H1 (cell line): ENCODE measurements at regions not wholly inside any gene's neighbourhood (a gene's known extent, or its start where the extent isn't known, plus 50 kb on each side); places are given as distances from the start of the nearest gene placed in this dataset.

Experiments
- CHD2 ChIP-seq: IDR thresholded peaks from 2 replicates; pipeline ENCODE4 v1.6.1; 2012; ENCODE audit warnings: low read length, improper control_type of control experiment
- CTCF ChIP-seq, 3 experiments: IDR thresholded peaks; 1 replicate in 2 of 3; 2 replicates in 1 of 3; pipeline versions ENCODE4 v1.5.1 to v1.6.1; 2011; ENCODE audit warnings: low read length in 3 of 3, mild to moderate bottlenecking in 3 of 3, inconsistent platforms in 2 of 3, low read depth in 1 of 3, moderate library complexity in 1 of 3; ENCODE audit not compliant: insufficient read depth in 1 of 3; ENCODE audit errors: control extremely low read depth in 1 of 3
- EZH2 ChIP-seq: fragments of 200-600 bp; sonication (generic); IDR thresholded peaks from 2 replicates; pipeline ENCODE4 v1.7.1; 2012; ENCODE audit warnings: low read depth, mild to moderate bottlenecking, moderate library complexity, low read length, inconsistent platforms; ENCODE audit not compliant: severe bottlenecking
- POLR2A ChIP-seq, 2 experiments: IDR thresholded peaks; 1 replicate in 1 of 2; 2 replicates in 1 of 2; pipeline ENCODE4 v1.6.1; 2011; ENCODE audit warnings: low read depth in 2 of 2, low read length in 2 of 2, mild to moderate bottlenecking in 2 of 2; ENCODE audit errors: control extremely low read depth in 1 of 2
- SIN3A ChIP-seq, 2 experiments: IDR thresholded peaks in 1 of 2; conservative IDR thresholded peaks in 1 of 2; 2 replicates each; pipeline ENCODE4 v1.6.1; 2011 to 2012; ENCODE audit warnings: low read length in 2 of 2, improper control_type of control experiment in 1 of 2, low read depth in 1 of 2, mild to moderate bottlenecking in 1 of 2

- TF ChIP-seq CTCF (IDR thresholded peaks at IDR 0.05; ENCODE audit: control extremely low read depth in 1 of 3, insufficient read depth in 1 of 3, low read depth in 1 of 3, low read length in 3 of 3): no peak
- no peak for TF ChIP-seq SIN3A (conservative IDR thresholded peaks at IDR 0.05 in 1 of 2, IDR thresholded peaks at IDR 0.05 in 1 of 2; ENCODE audit: low read depth in 1 of 2, low read length in 2 of 2)
- TF ChIP-seq CHD2: no peak
- TF ChIP-seq POLR2A (IDR thresholded peaks at IDR 0.05; ENCODE audit: control extremely low read depth in 1 of 2, low read depth in 2 of 2, low read length in 2 of 2): no peak
- no peak for TF ChIP-seq EZH2
Measured at GRCh38 chr14:101370593-101371569, 190.4 kb upstream of the DIO3 start.
